ENCODE measurements at regions not wholly inside any gene's neighbourhood (a gene's known extent, or its start where the extent isn't known, plus 50 kb on each side); places are given as distances from the start of the nearest gene placed in this dataset.
"Not testable (repeated sequence)": the region's sequence is repeated elsewhere in the genome, so short reads cannot be mapped to it uniquely, and the experiment has no call there.

DNA sequence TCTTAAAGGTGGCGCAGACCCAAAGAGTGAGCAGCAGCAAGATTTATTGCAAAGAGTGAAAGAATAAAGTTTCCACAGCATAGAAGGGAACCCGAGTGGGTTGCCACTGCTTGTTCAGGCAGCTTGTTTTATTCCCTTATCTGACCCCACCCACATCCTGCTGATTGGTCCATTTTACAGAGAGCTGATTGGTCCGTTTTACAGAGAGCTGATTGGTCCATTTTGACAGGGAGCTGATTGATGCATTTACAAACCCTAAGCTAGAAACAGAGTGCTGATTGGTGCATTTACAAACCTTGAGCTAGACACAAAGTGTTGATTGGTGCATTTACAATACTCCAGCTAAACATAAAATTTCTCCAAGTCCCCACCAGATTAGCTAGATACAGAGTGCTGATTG is 270.6 kb downstream of the CENPC start:
- TF ChIP-seq, protein P1, sequence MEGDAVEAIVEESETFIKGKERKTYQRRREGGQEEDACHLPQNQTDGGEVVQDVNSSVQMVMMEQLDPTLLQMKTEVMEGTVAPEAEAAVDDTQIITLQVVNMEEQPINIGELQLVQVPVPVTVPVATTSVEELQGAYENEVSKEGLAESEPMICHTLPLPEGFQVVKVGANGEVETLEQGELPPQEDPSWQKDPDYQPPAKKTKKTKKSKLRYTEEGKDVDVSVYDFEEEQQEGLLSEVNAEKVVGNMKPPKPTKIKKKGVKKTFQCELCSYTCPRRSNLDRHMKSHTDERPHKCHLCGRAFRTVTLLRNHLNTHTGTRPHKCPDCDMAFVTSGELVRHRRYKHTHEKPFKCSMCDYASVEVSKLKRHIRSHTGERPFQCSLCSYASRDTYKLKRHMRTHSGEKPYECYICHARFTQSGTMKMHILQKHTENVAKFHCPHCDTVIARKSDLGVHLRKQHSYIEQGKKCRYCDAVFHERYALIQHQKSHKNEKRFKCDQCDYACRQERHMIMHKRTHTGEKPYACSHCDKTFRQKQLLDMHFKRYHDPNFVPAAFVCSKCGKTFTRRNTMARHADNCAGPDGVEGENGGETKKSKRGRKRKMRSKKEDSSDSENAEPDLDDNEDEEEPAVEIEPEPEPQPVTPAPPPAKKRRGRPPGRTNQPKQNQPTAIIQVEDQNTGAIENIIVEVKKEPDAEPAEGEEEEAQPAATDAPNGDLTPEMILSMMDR (conservative IDR thresholded peaks at IDR 0.05; ENCODE audit: low read length): not testable (repeated sequence)
- TF ChIP-seq EZH2phosphoT487 (IDR thresholded peaks at IDR 0.05; ENCODE audit: borderline replicate concordance, low read depth, low read length): not testable (repeated sequence)

Measured in OCI-LY7 (cell line).